Osteocyte (in vitro differentiated cells): ENCODE measurements at regions not wholly inside any gene's neighbourhood (a gene's known extent, or its start where the extent isn't known, plus 50 kb on each side); places are given as distances from the start of the nearest gene placed in this dataset.
A peak's percentile ranks its signal among the peaks of the same experiment; 100 is the strongest.

Source experiments
- DNase-seq: peaks from one replicate; pipeline ENCODE4 v3.0.0; 2021; ENCODE audit warnings: mixed read lengths; ENCODE audit not compliant: unreplicated experiment; ENCODE audit errors: extremely low spot score
- H3K27ac Mint-ChIP-seq: one replicate; pipeline ENCODE4 v1.8.0; 2021; ENCODE audit warnings: mild to moderate bottlenecking, mixed read lengths; ENCODE audit not compliant: unreplicated experiment
- H3K27me3 Mint-ChIP-seq: one replicate; pipeline ENCODE4 v1.8.0; 2021; ENCODE audit warnings: mixed read lengths; ENCODE audit not compliant: unreplicated experiment
- H3K36me3 Mint-ChIP-seq: one replicate; pipeline ENCODE4 v1.8.0; 2021; ENCODE audit warnings: mixed read lengths; ENCODE audit not compliant: unreplicated experiment
- H3K4me1 Mint-ChIP-seq: one replicate; pipeline ENCODE4 v1.8.0; 2021; ENCODE audit warnings: mixed read lengths; ENCODE audit not compliant: unreplicated experiment
- H3K4me3 Mint-ChIP-seq: one replicate; pipeline ENCODE4 v1.8.0; 2021; ENCODE audit warnings: mild to moderate bottlenecking, moderate library complexity, mixed read lengths; ENCODE audit not compliant: unreplicated experiment
- H3K9me3 Mint-ChIP-seq: one replicate; pipeline ENCODE4 v1.8.0; 2021; ENCODE audit warnings: mixed read lengths; ENCODE audit not compliant: unreplicated experiment
- CTCF ChIP-seq: fragments of 200-600 bp; sonication (generic); IDR thresholded peaks from 2 replicates; pipeline ENCODE4 v1.5.0; 2021; ENCODE audit warnings: antibody characterized with exemption, mild to moderate bottlenecking, moderate library complexity

- Mint-ChIP-seq H3K36me3 (no peaks in the 10 kb centered on the region), H3K27me3 (peaks cover 33% of the 10 kb centered on the region), H3K9me3 (no peaks in the 10 kb centered on the region), H3K4me3 (no peak overlapping the region), H3K27ac (no peak overlapping the region), H3K4me1 (no peaks in the 10 kb centered on the region)
- TF ChIP-seq CTCF, result no peak
- DNase-seq, result no peak
Measured at GRCh38 chr4:143083756-143084472, 100.8 kb upstream of the USP38 start.

- Mint-ChIP-seq H3K9me3 (no peaks in the 10 kb centered on the region), H3K4me3 (no peak overlapping the region), H3K27ac (no peak overlapping the region), H3K4me1 (no peaks in the 10 kb centered on the region), H3K27me3 (peaks cover 31% of the 10 kb centered on the region), H3K36me3 (no peaks in the 10 kb centered on the region)
- DNase-seq, result no peak
- no peak for TF ChIP-seq CTCF
Measured at GRCh38 chr4:143084566-143084965, 100.2 kb upstream of the USP38 start.

GRCh38 chr4:143085224-143085623, 99.5 kb upstream of the USP38 start:
- Mint-ChIP-seq H3K36me3 (no peaks in the 10 kb centered on the region), H3K9me3 (no peaks in the 10 kb centered on the region), H3K4me3 (no peak overlapping the region), H3K27me3 (peaks cover 25% of the 10 kb centered on the region), H3K27ac (no peak overlapping the region), H3K4me1 (no peaks in the 10 kb centered on the region)
- peak; percentile 35 for TF ChIP-seq CTCF
- no peak for DNase-seq

- DNase-seq, result no peak
- no peak for TF ChIP-seq CTCF
- H3K4me3 Mint-ChIP-seq, result no peak overlapping the region
- H3K9me3 Mint-ChIP-seq, result no peaks in the 10 kb centered on the region
- no peaks in the 10 kb centered on the region for H3K36me3 Mint-ChIP-seq
- no peaks in the 10 kb centered on the region for H3K4me1 Mint-ChIP-seq
- H3K27me3 Mint-ChIP-seq, result peaks cover 25% of the 10 kb centered on the region
- H3K27ac Mint-ChIP-seq, result no peak overlapping the region
Measured at GRCh38 chr4:143085659-143086058, 99.1 kb upstream of the USP38 start.

GRCh38 chr4:143089291-143089690, 95.4 kb upstream of the USP38 start:
- Mint-ChIP-seq H3K9me3 (no peaks in the 10 kb centered on the region), H3K36me3 (no peaks in the 10 kb centered on the region), H3K27ac (no peak overlapping the region), H3K27me3 (peaks cover 12% of the 10 kb centered on the region), H3K4me3 (no peak overlapping the region), H3K4me1 (no peaks in the 10 kb centered on the region)
- DNase-seq, result no peak
- TF ChIP-seq CTCF, result no peak
